Adrenal gland (tissue), 5 donors: ENCODE measurements at regions not wholly inside any gene's neighbourhood (a gene's known extent, or its start where the extent isn't known, plus 50 kb on each side); places are given as distances from the start of the nearest gene placed in this dataset.

ENCODE experiments used
- CTCF ChIP-seq, 6 experiments: fragments of 450-650 bp in 4 of 6; fragments of 200-600 bp in 2 of 6; sonication (generic) in 1 of 6; IDR thresholded peaks; 1 replicate in 5 of 6; 2 replicates in 1 of 6; pipeline versions ENCODE4 v1.5.1 to v1.8.0; 2016 to 2021; ENCODE audit warnings: antibody characterized with exemption in 6 of 6, mild to moderate bottlenecking in 2 of 6, moderate library complexity in 1 of 6
- POLR2A ChIP-seq, 2 donors: fragments of 450-650 bp; IDR thresholded peaks; one replicate each; pipeline ENCODE4 v1.6.1; 2017; ENCODE audit warnings: antibody characterized with exemption in 2 of 2, mild to moderate bottlenecking in 2 of 2, moderate library complexity in 1 of 2
- donor health status: DM: no; HTN: no; CAD: no.

- TF ChIP-seq CTCF (IDR thresholded peaks at IDR 0.05) (no peak), POLR2A (IDR thresholded peaks at IDR 0.05) (no peak)
These were observed 197.6 kb upstream of the POU1F1 start for GRCh38 chr3:87473944-87474343.
